ENCODE measurements at regions not wholly inside any gene's neighbourhood (a gene's known extent, or its start where the extent isn't known, plus 50 kb on each side); places are given as distances from the start of the nearest gene placed in this dataset.

- no peaks in the 10 kb centered on the region for H3K9me3 ChIP-seq (ENCODE audit: control insufficient read depth, insufficient read depth, low read depth, low read length)
- no peaks in the 10 kb centered on the region for H3K4me1 ChIP-seq (ENCODE audit: control insufficient read depth, insufficient read depth, low read length)
- TF ChIP-seq YY1 (tag by site-specific recombination; IDR thresholded peaks at IDR 0.05) (no peak), ZNF10 (tag by site-specific recombination; IDR thresholded peaks at IDR 0.05) (no peak), ZSCAN18 (tag by site-specific recombination; IDR thresholded peaks at IDR 0.05) (no peak), ELK4 (IDR thresholded peaks at IDR 0.05; ENCODE audit: borderline replicate concordance, low read depth, low read length) (no peak), ZNF580 (tag by site-specific recombination; IDR thresholded peaks at IDR 0.05) (no peak), ZNF645 (tag by site-specific recombination; IDR thresholded peaks at IDR 0.05) (no peak), ZNF16 (tag by site-specific recombination; IDR thresholded peaks at IDR 0.05; ENCODE audit: low read depth) (no peak), ZNF670 (tag by site-specific recombination; IDR thresholded peaks at IDR 0.05; ENCODE audit: low read depth) (no peak), ZNF473 (tag by site-specific recombination; IDR thresholded peaks at IDR 0.05) (no peak)
- POLR2A ChIA-PET: no interaction called here
- CTCF ChIA-PET: interaction anchor here (1.1 kb wide), 1 partner anchor 41 kb away, joined by 4 read pairs; no protein-coding TSS in a partner anchor
- no peak overlapping the region for H3K4me3 ChIP-seq (ENCODE audit: low read depth, low read length)
- H3K27ac ChIP-seq (ENCODE audit: extremely low read depth, low read depth, low read length): no peak overlapping the region
- H3K36me3 ChIP-seq (ENCODE audit: control insufficient read depth in 2 of 2, insufficient read depth in 1 of 2, low read length in 2 of 2): no peaks in the 10 kb centered on the region
Observed at GRCh38 chr16:50497592-50497991, 50.6 kb upstream of the NKD1 start.

GRCh38 chr16:50496990-50497389 is 51.2 kb upstream of the NKD1 start:
- ChIA-PET POLR2A (no interaction called here), CTCF (interaction anchor here (1.1 kb wide), 1 partner anchor 41 kb away, joined by 4 read pairs; no protein-coding TSS in a partner anchor)

More at GRCh38 chr16:50496990-50497389, 51.2 kb upstream of the NKD1 start:
- Histone ChIP-seq H3K27ac (ENCODE audit: extremely low read depth, low read depth, low read length) (no peak overlapping the region), H3K4me3 (ENCODE audit: low read depth, low read length) (no peak overlapping the region), H3K9me3 (ENCODE audit: control insufficient read depth, insufficient read depth, low read depth, low read length) (no peaks in the 10 kb centered on the region), H3K36me3 (ENCODE audit: control insufficient read depth in 2 of 2, insufficient read depth in 1 of 2, low read length in 2 of 2) (no peaks in the 10 kb centered on the region), H3K4me1 (ENCODE audit: control insufficient read depth, insufficient read depth, low read length) (no peaks in the 10 kb centered on the region)
- TF ChIP-seq PBX3 (CRISPR knock-in tag; IDR thresholded peaks at IDR 0.05): no peak
- TF ChIP-seq ZNF626 (tag by site-specific recombination; IDR thresholded peaks at IDR 0.05): no peak
- no peak for TF ChIP-seq ZNF214 (tag by site-specific recombination; IDR thresholded peaks at IDR 0.05; ENCODE audit: borderline replicate concordance)
- no peak for TF ChIP-seq ZNF248 (tag by site-specific recombination; IDR thresholded peaks at IDR 0.05)
- TF ChIP-seq ZNF26 (tag by site-specific recombination; IDR thresholded peaks at IDR 0.05): no peak
- no peak for TF ChIP-seq ZNF544 (tag by site-specific recombination; IDR thresholded peaks at IDR 0.05)
- no peak for TF ChIP-seq ZNF148 (tag by site-specific recombination; IDR thresholded peaks at IDR 0.05; ENCODE audit: borderline replicate concordance)
- TF ChIP-seq KLF16 (tag by site-specific recombination; IDR thresholded peaks at IDR 0.05): no peak
- no peak for TF ChIP-seq SETDB1 (IDR thresholded peaks at IDR 0.05; ENCODE audit: insufficient read length, low read length)
- TF ChIP-seq ZNF747 (tag by site-specific recombination; IDR thresholded peaks at IDR 0.05): no peak

All from HEK293 (cell line).